ENCODE measurements at regions not wholly inside any gene's neighbourhood (a gene's known extent, or its start where the extent isn't known, plus 50 kb on each side); places are given as distances from the start of the nearest gene placed in this dataset.

DNA sequence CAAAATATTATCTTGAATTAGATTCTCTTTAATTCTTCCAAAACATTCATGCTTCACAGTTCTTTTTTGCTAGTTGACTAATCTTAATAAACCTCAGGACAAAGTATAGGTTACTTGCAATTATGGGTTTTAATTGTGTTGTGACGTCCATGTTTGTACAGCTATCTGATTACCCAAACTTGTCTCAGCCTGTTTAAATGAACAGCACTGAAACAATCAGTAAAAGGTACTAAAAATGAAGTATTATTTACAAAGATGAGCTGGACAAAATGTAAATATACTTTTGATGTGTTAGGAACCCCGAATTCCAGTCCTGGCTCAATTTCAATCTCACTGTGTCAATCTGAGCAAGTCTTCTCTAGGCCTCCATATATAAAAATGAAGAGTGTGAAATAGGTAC, 57.4 kb upstream of the SLC6A14 start:
- TF ChIP-seq, protein P1, sequence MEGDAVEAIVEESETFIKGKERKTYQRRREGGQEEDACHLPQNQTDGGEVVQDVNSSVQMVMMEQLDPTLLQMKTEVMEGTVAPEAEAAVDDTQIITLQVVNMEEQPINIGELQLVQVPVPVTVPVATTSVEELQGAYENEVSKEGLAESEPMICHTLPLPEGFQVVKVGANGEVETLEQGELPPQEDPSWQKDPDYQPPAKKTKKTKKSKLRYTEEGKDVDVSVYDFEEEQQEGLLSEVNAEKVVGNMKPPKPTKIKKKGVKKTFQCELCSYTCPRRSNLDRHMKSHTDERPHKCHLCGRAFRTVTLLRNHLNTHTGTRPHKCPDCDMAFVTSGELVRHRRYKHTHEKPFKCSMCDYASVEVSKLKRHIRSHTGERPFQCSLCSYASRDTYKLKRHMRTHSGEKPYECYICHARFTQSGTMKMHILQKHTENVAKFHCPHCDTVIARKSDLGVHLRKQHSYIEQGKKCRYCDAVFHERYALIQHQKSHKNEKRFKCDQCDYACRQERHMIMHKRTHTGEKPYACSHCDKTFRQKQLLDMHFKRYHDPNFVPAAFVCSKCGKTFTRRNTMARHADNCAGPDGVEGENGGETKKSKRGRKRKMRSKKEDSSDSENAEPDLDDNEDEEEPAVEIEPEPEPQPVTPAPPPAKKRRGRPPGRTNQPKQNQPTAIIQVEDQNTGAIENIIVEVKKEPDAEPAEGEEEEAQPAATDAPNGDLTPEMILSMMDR (IDR thresholded peaks at IDR 0.05): no peak
- no peak for TF ChIP-seq EZH2 (IDR thresholded peaks at IDR 0.05; ENCODE audit: borderline replicate concordance, insufficient read depth, low read depth, low read length, poor library complexity, severe bottlenecking)
